ENCODE measurements at regions not wholly inside any gene's neighbourhood (a gene's known extent, or its start where the extent isn't known, plus 50 kb on each side); places are given as distances from the start of the nearest gene placed in this dataset.

DNA sequence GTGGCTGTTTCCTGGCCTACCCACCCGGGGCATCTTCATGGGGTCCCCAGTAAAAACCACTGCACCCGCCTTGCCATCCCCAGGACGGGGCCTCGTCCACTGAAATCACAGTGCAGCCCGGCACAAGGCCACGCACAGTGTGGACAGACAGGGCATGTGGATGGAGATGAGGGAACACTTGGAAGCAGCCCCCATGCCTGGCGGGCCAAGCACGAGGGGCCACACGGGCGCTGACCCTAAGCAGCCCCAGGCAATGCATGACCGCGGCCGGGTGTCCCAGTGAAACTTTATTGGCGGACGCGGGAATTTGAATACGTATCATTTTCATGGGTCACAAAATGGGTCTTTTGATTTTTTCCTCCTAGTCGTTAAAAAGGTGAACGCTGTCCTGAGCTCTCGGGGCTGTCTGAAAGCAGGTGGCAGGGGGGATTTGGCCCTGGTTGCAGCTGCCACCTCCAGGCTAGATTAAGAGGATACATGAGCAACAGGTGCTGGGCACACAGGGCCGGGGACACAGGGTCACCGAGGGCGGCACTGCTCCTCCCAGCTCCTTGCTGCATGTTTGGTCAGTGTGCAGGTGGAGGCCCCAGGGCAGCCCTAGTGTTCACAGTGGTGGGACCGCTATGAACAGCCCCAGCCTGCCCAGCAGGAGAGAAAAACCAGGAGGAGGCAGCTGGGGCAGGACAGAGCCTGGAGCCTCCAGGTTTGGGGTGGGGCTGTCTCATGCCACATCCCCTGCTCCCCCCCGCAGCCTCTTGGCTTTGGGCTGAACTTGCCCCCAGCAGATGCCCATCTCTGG is 74.9 kb upstream of the SLCO4A1 start:
- no peak for TF ChIP-seq CEBPG (CRISPR knock-in tag; IDR thresholded peaks at IDR 0.05)
- TF ChIP-seq MLX (CRISPR knock-in tag; IDR thresholded peaks at IDR 0.05): no peak
- no peak for TF ChIP-seq POLR2A (IDR thresholded peaks at IDR 0.05; ENCODE audit: insufficient read depth in 1 of 2, low read depth in 2 of 2, low read length in 2 of 2)
- TF ChIP-seq, protein P1, sequence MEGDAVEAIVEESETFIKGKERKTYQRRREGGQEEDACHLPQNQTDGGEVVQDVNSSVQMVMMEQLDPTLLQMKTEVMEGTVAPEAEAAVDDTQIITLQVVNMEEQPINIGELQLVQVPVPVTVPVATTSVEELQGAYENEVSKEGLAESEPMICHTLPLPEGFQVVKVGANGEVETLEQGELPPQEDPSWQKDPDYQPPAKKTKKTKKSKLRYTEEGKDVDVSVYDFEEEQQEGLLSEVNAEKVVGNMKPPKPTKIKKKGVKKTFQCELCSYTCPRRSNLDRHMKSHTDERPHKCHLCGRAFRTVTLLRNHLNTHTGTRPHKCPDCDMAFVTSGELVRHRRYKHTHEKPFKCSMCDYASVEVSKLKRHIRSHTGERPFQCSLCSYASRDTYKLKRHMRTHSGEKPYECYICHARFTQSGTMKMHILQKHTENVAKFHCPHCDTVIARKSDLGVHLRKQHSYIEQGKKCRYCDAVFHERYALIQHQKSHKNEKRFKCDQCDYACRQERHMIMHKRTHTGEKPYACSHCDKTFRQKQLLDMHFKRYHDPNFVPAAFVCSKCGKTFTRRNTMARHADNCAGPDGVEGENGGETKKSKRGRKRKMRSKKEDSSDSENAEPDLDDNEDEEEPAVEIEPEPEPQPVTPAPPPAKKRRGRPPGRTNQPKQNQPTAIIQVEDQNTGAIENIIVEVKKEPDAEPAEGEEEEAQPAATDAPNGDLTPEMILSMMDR (CRISPR knock-in tag; IDR thresholded peaks at IDR 0.05): 0 out of 2 replicates have a peak, but pooled peaks have one; percentile 9
- TF ChIP-seq KDM1A (CRISPR knock-in tag; IDR thresholded peaks at IDR 0.05): no peak
- no peak for TF ChIP-seq CREM (IDR thresholded peaks at IDR 0.05)
- no peak for TF ChIP-seq CREM (CRISPR knock-in tag; IDR thresholded peaks at IDR 0.05)
- no peak for TF ChIP-seq NCOA1 (CRISPR knock-in tag; IDR thresholded peaks at IDR 0.05)
- 0 out of 2 replicates have a peak, but pooled peaks have one; percentile 26 for TF ChIP-seq NFE2L1 (CRISPR knock-in tag; IDR thresholded peaks at IDR 0.05; ENCODE audit: borderline replicate concordance)
- no peak for TF ChIP-seq SP1 (IDR thresholded peaks at IDR 0.05)
- TF ChIP-seq SP1 (CRISPR knock-in tag; IDR thresholded peaks at IDR 0.05): no peak
- TF ChIP-seq, protein P2, sequence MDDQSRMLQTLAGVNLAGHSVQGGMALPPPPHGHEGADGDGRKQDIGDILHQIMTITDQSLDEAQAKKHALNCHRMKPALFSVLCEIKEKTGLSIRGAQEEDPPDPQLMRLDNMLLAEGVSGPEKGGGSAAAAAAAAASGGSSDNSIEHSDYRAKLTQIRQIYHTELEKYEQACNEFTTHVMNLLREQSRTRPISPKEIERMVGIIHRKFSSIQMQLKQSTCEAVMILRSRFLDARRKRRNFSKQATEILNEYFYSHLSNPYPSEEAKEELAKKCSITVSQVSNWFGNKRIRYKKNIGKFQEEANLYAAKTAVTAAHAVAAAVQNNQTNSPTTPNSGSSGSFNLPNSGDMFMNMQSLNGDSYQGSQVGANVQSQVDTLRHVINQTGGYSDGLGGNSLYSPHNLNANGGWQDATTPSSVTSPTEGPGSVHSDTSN (CRISPR knock-in tag; IDR thresholded peaks at IDR 0.05; ENCODE audit: borderline replicate concordance): no peak
- TF ChIP-seq ESRRA (CRISPR knock-in tag; IDR thresholded peaks at IDR 0.05; ENCODE audit: low read depth): no peak
- TF ChIP-seq PCBP2 (optimal IDR thresholded peaks at IDR 0.05; ENCODE audit: low read depth, low read length, poor library complexity, severe bottlenecking): no peak
- TF ChIP-seq BHLHE40 (IDR thresholded peaks at IDR 0.05; ENCODE audit: low read length): no peak

All from HepG2 (cell line).